ENCODE measurements at regions not wholly inside any gene's neighbourhood (a gene's known extent, or its start where the extent isn't known, plus 50 kb on each side); places are given as distances from the start of the nearest gene placed in this dataset.

- no peak for TF ChIP-seq POLR2A (IDR thresholded peaks at IDR 0.05; ENCODE audit: low read depth, low read length)
- TF ChIP-seq POLR2AphosphoS5 (IDR thresholded peaks at IDR 0.05; ENCODE audit: low read depth, low read length): no peak
- TF ChIP-seq TAF1 (IDR thresholded peaks at IDR 0.05; ENCODE audit: low read depth, low read length): no peak
- no peak for TF ChIP-seq SPI1 (IDR thresholded peaks at IDR 0.05; ENCODE audit: low read depth, low read length)
- no peak for TF ChIP-seq POU2F2 (IDR thresholded peaks at IDR 0.05; ENCODE audit: low read depth, low read length)
- TF ChIP-seq PAX5 (IDR thresholded peaks at IDR 0.05; ENCODE audit: insufficient read depth, low read length, severe bottlenecking): no peak
Measured at GRCh38 chr20:60780388-60781025, 471.6 kb upstream of the CDH4 start.

Measured in GM12891 (cell line).